ENCODE measurements at regions not wholly inside any gene's neighbourhood (a gene's known extent, or its start where the extent isn't known, plus 50 kb on each side); places are given as distances from the start of the nearest gene placed in this dataset.

GRCh38 chr14:44070046-44070445 lies 437.0 kb downstream of the FSCB start (continued):
- TF ChIP-seq REST (IDR thresholded peaks at IDR 0.05; ENCODE audit: low read depth, low read length): no peak
- TF ChIP-seq MEF2A (IDR thresholded peaks at IDR 0.05; ENCODE audit: borderline replicate concordance, low read depth): no peak
- TF ChIP-seq, protein P1, sequence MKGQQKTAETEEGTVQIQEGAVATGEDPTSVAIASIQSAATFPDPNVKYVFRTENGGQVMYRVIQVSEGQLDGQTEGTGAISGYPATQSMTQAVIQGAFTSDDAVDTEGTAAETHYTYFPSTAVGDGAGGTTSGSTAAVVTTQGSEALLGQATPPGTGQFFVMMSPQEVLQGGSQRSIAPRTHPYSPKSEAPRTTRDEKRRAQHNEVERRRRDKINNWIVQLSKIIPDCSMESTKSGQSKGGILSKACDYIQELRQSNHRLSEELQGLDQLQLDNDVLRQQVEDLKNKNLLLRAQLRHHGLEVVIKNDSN (IDR thresholded peaks at IDR 0.05; ENCODE audit: borderline replicate concordance, low read depth): no peak
- TF ChIP-seq TCF12 (IDR thresholded peaks at IDR 0.05): no peak
- TF ChIP-seq, protein P2, sequence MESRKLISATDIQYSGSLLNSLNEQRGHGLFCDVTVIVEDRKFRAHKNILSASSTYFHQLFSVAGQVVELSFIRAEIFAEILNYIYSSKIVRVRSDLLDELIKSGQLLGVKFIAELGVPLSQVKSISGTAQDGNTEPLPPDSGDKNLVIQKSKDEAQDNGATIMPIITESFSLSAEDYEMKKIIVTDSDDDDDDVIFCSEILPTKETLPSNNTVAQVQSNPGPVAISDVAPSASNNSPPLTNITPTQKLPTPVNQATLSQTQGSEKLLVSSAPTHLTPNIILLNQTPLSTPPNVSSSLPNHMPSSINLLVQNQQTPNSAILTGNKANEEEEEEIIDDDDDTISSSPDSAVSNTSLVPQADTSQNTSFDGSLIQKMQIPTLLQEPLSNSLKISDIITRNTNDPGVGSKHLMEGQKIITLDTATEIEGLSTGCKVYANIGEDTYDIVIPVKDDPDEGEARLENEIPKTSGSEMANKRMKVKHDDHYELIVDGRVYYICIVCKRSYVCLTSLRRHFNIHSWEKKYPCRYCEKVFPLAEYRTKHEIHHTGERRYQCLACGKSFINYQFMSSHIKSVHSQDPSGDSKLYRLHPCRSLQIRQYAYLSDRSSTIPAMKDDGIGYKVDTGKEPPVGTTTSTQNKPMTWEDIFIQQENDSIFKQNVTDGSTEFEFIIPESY (IDR thresholded peaks at IDR 0.05; ENCODE audit: borderline replicate concordance, low read depth): no peak

DNA sequence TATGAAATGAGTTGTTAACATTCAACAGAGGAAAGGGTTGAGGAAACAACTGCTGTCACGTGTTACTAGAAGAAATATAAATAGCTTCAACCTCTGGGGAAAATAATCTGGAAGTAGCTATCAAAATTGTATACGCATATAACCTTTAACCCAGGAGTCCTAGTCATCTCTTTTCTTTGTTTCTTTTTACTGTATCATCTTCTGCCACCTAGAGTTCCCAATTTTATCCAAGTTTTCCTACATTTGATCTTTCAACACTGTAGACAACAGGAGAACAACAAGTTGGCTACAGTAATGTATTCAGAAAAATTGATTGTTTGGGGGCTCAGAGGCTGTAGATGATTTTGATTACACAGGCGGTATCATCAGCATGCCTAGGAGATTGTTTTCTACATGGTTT lies 453.7 kb downstream of the FSCB start:
- H3K79me2 ChIP-seq (ENCODE audit: insufficient read depth): no peaks in the 10 kb centered on the region
- WGBS (ENCODE audit: low lambda C conversion rate): 10% methylated on average over 3 of the region's 3 CpGs
- H3K27ac ChIP-seq (ENCODE audit: low read depth in 2 of 2, low read length in 1 of 2): no peak overlapping the region
- no peak overlapping the region for H3K4me2 ChIP-seq
- no peak for DNase-seq
- H4K20me1 ChIP-seq (ENCODE audit: insufficient read depth): no peaks in the 10 kb centered on the region
- TF ChIP-seq JUND (IDR thresholded peaks at IDR 0.05) (no peak), SMC3 (IDR thresholded peaks at IDR 0.05; ENCODE audit: low read depth, low read length) (no peak), RCOR1 (IDR thresholded peaks at IDR 0.05; ENCODE audit: low read length) (no peak), FOXJ3 (CRISPR knock-in tag; IDR thresholded peaks at IDR 0.05) (no peak)
- TF ChIP-seq, protein P2 (IDR thresholded peaks at IDR 0.05; ENCODE audit: borderline replicate concordance, low read depth): no peak
- TF ChIP-seq, protein P1 (IDR thresholded peaks at IDR 0.05; ENCODE audit: borderline replicate concordance, low read depth): no peak
- H3K9ac ChIP-seq: no peak overlapping the region
- no peak overlapping the region for H2AFZ ChIP-seq (ENCODE audit: low read depth)
- no peaks in the 10 kb centered on the region for H3K4me1 ChIP-seq (ENCODE audit: control insufficient read depth in 1 of 2, insufficient read depth in 2 of 2, low read depth in 1 of 2, low read length in 1 of 2)
- H3K4me3 ChIP-seq (ENCODE audit: low read depth in 2 of 2, low read length in 1 of 2): no peak overlapping the region
- H3K27me3 ChIP-seq (ENCODE audit: insufficient read depth): no peaks in the 10 kb centered on the region
- POLR2A ChIA-PET: no interaction called here
- no peaks in the 10 kb centered on the region for H3F3A ChIP-seq (replicated peaks; ENCODE audit: insufficient read depth)
- H3K9me3 ChIP-seq: no peaks in the 10 kb centered on the region
- H3K36me3 ChIP-seq (replicated peaks in 1 of 2; ENCODE audit: control insufficient read depth in 1 of 2, insufficient read depth in 2 of 2, low read length in 1 of 2): no peaks in the 10 kb centered on the region
- CTCF ChIA-PET: no interaction called here
- H3K9me2 ChIP-seq: no peaks in the 10 kb centered on the region

Measured in SK-N-SH (cell line).